ENCODE measurements at regions not wholly inside any gene's neighbourhood (a gene's known extent, or its start where the extent isn't known, plus 50 kb on each side); places are given as distances from the start of the nearest gene placed in this dataset.

DNA sequence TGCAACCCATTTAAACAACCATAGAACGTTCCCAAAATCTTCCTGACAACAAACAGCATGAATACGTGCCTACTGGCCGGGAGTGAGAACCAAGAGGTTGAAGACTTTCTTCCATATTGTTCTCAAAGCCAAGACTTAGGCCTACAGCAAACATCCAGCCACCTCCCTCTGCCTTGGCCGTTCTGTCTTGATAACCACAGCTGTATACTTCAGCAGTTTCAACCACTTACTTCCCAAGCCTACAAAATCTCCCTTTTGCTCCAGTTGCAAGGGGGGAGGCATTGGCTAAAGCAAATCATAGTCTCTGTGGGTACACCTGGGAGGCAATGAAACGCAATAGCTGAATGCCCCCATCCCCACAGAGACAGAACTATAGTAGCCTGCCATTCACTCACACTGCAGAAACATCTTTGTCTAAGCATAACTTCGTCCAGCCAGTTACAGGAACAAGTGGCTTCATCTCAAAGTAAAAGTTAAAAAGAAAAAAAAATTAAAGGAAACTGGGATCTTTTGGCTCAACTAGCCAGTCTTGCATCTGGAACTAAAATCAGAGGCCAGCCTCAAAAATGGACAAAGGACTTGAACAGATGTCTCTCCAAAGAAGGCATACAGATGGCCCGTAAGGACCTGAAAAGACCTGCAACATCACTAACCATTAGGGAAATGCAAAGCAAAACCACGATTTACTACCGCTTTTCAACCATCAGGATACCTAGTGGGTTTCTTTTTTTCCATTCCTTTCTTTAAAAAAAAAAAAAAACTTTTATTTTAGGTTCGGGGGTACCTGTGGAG is 186.0 kb downstream of the PSMG1 start:
- no peak for TF ChIP-seq CTCF (IDR thresholded peaks at IDR 0.05)
- no peak for TF ChIP-seq POLR2A (IDR thresholded peaks at IDR 0.05)
- TF ChIP-seq EP300 (IDR thresholded peaks at IDR 0.05): no peak
- 63 to 78% methylated on average over 10 of the region's 10 CpGs for WGBS, 2 donors
- peak overlapping the region in 1 of 4 donors; percentile 36 for H3K27ac ChIP-seq
- peaks cover 0 to 35% (median 13%) of the 10 kb centered on the region in 4 donors for H3K4me1 ChIP-seq
- H3K27me3 ChIP-seq: no peaks in the 10 kb centered on the region
- no peaks in the 10 kb centered on the region for H3K9me3 ChIP-seq
- no peak for DNase-seq (ENCODE audit: low spot score in 2 of 2)
- H3K36me3 ChIP-seq: no peaks in the 10 kb centered on the region
- no peak overlapping the region for H3K4me3 ChIP-seq

GRCh38 chr21:38996355-38996754 is 186.9 kb downstream of the PSMG1 start:
- no peak for TF ChIP-seq POLR2A (IDR thresholded peaks at IDR 0.05)
- TF ChIP-seq EP300 (IDR thresholded peaks at IDR 0.05): no peak
- no peak for TF ChIP-seq CTCF (IDR thresholded peaks at IDR 0.05)
- Histone ChIP-seq H3K4me1 (peaks cover 0 to 36% (median 13%) of the 10 kb centered on the region in 4 donors), H3K9me3 (no peaks in the 10 kb centered on the region), H3K27ac (no peak overlapping the region), H3K36me3 (no peaks in the 10 kb centered on the region), H3K4me3 (no peak overlapping the region), H3K27me3 (no peaks in the 10 kb centered on the region)
- DNase-seq (ENCODE audit: low spot score in 2 of 2): no peak
- WGBS, 2 donors: 95% methylated on average over 2 of the region's 2 CpGs

- TF ChIP-seq CTCF (IDR thresholded peaks at IDR 0.05): no peak
- no peak for TF ChIP-seq POLR2A (IDR thresholded peaks at IDR 0.05)
- H3K4me1 ChIP-seq: peaks cover 0 to 32% (median 13%) of the 10 kb centered on the region in 4 donors
- no peaks in the 10 kb centered on the region for H3K27me3 ChIP-seq
- no peaks in the 10 kb centered on the region for H3K36me3 ChIP-seq
- WGBS, 2 donors: 82 to 84% methylated on average over 5 of the region's 5 CpGs
- H3K9me3 ChIP-seq: no peaks in the 10 kb centered on the region
- DNase-seq (ENCODE audit: low spot score in 2 of 2): no peak
- H3K27ac ChIP-seq: no peak overlapping the region
- H3K4me3 ChIP-seq: no peak overlapping the region
These were observed 187.5 kb downstream of the PSMG1 start for GRCh38 chr21:38995731-38996130.

DNA sequence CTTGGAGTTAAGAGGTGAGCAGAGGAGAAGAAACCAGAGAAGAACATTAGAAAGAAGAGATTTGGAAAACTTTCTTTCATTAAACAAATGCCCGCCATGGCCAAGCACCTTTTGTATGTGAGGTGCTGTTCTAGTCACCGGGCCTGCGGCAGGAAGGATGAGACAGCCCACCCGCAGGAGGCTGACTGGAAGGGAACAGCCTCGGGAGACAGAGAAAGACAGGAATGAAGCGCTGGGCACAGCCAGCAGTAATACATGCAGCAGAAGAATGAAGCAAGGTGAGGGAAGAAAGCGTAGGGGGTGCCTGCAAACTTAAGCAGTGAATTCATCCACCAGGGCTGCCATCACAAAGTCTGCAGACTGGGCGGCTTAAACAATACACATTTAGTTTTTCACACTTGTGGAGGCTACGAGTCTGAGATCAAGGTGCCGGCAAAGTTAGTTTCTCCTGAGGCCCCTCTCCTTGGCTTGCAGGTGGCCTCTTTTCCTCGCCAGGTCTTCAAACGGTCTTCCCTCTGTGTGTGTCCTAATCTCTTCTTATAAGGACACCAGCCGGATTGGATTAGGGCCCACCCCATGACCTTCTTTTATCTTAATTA is 188.1 kb downstream of the PSMG1 start:
- Histone ChIP-seq H3K27me3 (no peaks in the 10 kb centered on the region), H3K4me3 (no peak overlapping the region), H3K9me3 (no peaks in the 10 kb centered on the region), H3K27ac (peak overlapping the region in 1 of 4 donors; percentile 38), H3K4me1 (peaks cover 0 to 34% (median 18%) of the 10 kb centered on the region in 4 donors), H3K36me3 (no peaks in the 10 kb centered on the region)
- WGBS, 2 donors: 91 to 95% methylated on average over 13 of the region's 13 CpGs
- no peak for DNase-seq (ENCODE audit: low spot score in 2 of 2)
- TF ChIP-seq EP300 (IDR thresholded peaks at IDR 0.05) (no peak), POLR2A (IDR thresholded peaks at IDR 0.05) (no peak), CTCF (IDR thresholded peaks at IDR 0.05) (no peak)

- Histone ChIP-seq H3K36me3 (no peaks in the 10 kb centered on the region), H3K9me3 (no peaks in the 10 kb centered on the region), H3K27me3 (no peaks in the 10 kb centered on the region), H3K4me1 (peaks cover 0 to 40% (median 26%) of the 10 kb centered on the region in 4 donors), H3K4me3 (no peak overlapping the region), H3K27ac (peak overlapping the region in 3 of 4 donors; percentile 22 to 48 (median 37))
- DNase-seq (ENCODE audit: low spot score in 2 of 2): no peak
- TF ChIP-seq EP300 (IDR thresholded peaks at IDR 0.05) (no peak), CTCF (IDR thresholded peaks at IDR 0.05) (no peak), POLR2A (IDR thresholded peaks at IDR 0.05) (no peak)
- 79 to 83% methylated on average over 12 of the region's 12 CpGs for WGBS, 2 donors
These were observed 188.3 kb downstream of the ETS2 start for GRCh38 chr21:38994042-38994441.
